Smooth muscle cell (in vitro differentiated cells): ENCODE measurements at regions not wholly inside any gene's neighbourhood (a gene's known extent, or its start where the extent isn't known, plus 50 kb on each side); places are given as distances from the start of the nearest gene placed in this dataset.
"Not testable (repeated sequence)": the region's sequence is repeated elsewhere in the genome, so short reads cannot be mapped to it uniquely, and the experiment has no call there.

Experiments used
- DNase-seq: peaks from one replicate; lab custom pipeline; 2025; ENCODE audit not compliant: unreplicated experiment; lab: John Stamatoyannopoulos, UW
- H2AFZ ChIP-seq: fragments of 200-600 bp; sonication (generic); 2 replicates; pipeline ENCODE4 v1.6.0; 2016; ENCODE audit warnings: antibody characterized with exemption, low read depth, mild to moderate bottlenecking
- H3F3A ChIP-seq: fragments of 200-600 bp; sonication (generic); 2 replicates; pipeline ENCODE4 v1.6.0; 2017; ENCODE audit warnings: antibody characterized with exemption, low read depth
- H3K27ac ChIP-seq: fragments of 200-600 bp; sonication (generic); 2 replicates; pipeline ENCODE4 v1.5.1; 2016; ENCODE audit warnings: low read depth, mild to moderate bottlenecking
- H3K27me3 ChIP-seq: fragments of 200-600 bp; sonication (generic); 2 replicates; pipeline ENCODE4 v1.6.1; 2016; ENCODE audit warnings: low read depth, mild to moderate bottlenecking
- H3K36me3 ChIP-seq: fragments of 200-600 bp; sonication (generic); 2 replicates; pipeline ENCODE4 v1.5.1; 2016; ENCODE audit warnings: low read depth
- H3K4me1 ChIP-seq: fragments of 200-600 bp; sonication (generic); 2 replicates; pipeline ENCODE4 v1.5.1; 2016; ENCODE audit warnings: low read depth
- H3K4me2 ChIP-seq: fragments of 200-600 bp; sonication (generic); 2 replicates; pipeline ENCODE4 v1.6.0; 2016; ENCODE audit warnings: mild to moderate bottlenecking
- H3K4me3 ChIP-seq: fragments of 200-600 bp; sonication (generic); 2 replicates; pipeline ENCODE4 v1.5.1; 2016; ENCODE audit warnings: mild to moderate bottlenecking
- H3K79me2 ChIP-seq: fragments of 200-600 bp; sonication (generic); 2 replicates; pipeline ENCODE4 v1.6.0; 2016; ENCODE audit warnings: low read depth, mild to moderate bottlenecking
- H3K9ac ChIP-seq: fragments of 200-600 bp; sonication (generic); 2 replicates; pipeline ENCODE4 v1.6.0; 2016; ENCODE audit warnings: low read depth
- H3K9me3 ChIP-seq: fragments of 200-600 bp; sonication (generic); replicated peaks from 2 replicates; pipeline ENCODE4 v1.5.1; 2016; ENCODE audit warnings: low read depth
- H4K20me1 ChIP-seq: fragments of 200-600 bp; sonication (generic); 2 replicates; pipeline ENCODE4 v1.6.0; 2016; ENCODE audit warnings: low read depth
- CTCF ChIP-seq: fragments of 200-600 bp; sonication (generic); IDR thresholded peaks from 2 replicates; pipeline ENCODE4 v1.5.1; 2017; ENCODE audit warnings: borderline replicate concordance, mild to moderate bottlenecking, antibody characterized with exemption; ENCODE audit not compliant: insufficient read depth, poor library complexity, severe bottlenecking
- WGBS: methylation state at CpG from one replicate; pipeline ENCODE4 v1.1.7; 2016; ENCODE audit warnings: low lambda C conversion rate; 5-methylcytosine and 5-hydroxymethylcytosine counted together

DNA sequence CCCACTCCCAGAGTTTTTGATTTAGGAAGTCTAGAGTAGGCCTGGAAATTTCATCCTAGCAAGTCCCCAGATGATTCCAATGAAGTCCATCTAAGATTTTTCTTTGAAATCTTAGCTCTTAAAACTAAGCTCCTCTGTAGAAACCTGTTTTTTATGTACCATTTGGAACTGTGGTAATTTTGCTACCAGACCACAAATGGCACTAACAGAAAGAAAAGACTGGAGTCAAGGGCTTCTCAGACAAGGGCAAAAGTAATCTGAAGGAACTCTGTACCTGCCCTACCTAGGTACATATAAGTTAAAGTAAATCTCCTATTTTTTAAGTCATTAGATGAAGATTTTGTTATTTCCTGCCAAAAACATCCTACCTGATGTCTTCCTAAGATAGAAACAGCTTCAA is 155.0 kb upstream of the HTR1E start:
- H3F3A ChIP-seq: no peaks in the 10 kb centered on the region
- no peaks in the 10 kb centered on the region for H3K36me3 ChIP-seq
- H3K9me3 ChIP-seq: no peaks in the 10 kb centered on the region
- H3K4me2 ChIP-seq: no peak overlapping the region
- no peak for TF ChIP-seq CTCF
- no peak overlapping the region for H2AFZ ChIP-seq
- no peaks in the 10 kb centered on the region for H4K20me1 ChIP-seq
- H3K27ac ChIP-seq: no peak overlapping the region
- DNase-seq: no peak
- no peaks in the 10 kb centered on the region for H3K27me3 ChIP-seq
- H3K79me2 ChIP-seq: no peaks in the 10 kb centered on the region
- no peak overlapping the region for H3K4me3 ChIP-seq
- no peak overlapping the region for H3K9ac ChIP-seq
- no peaks in the 10 kb centered on the region for H3K4me1 ChIP-seq

DNA sequence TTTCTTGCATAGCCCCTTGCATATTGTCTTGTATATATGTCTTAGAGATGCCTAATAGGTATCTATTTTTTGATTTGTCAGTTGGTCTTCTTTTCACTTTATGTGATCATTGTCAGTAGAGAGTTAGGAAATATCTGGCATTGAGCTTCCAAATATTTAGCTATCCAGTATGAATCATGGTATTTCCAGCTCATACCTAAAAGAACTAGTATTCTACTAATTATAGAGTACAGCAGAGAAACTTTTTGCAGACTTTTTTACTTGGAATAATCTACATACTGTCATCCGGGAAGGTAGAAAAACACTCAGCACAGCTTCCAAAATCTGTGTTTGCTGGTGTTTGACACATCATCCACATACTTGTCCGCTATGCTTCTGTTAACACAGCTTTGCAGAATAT is 156.4 kb upstream of the HTR1E start:
- Histone ChIP-seq H3F3A (no peaks in the 10 kb centered on the region), H3K4me1 (no peaks in the 10 kb centered on the region), H2AFZ (no peak overlapping the region), H3K27ac (no peak overlapping the region), H3K9me3 (no peaks in the 10 kb centered on the region), H3K36me3 (no peaks in the 10 kb centered on the region), H3K27me3 (no peaks in the 10 kb centered on the region), H3K9ac (no peak overlapping the region), H3K79me2 (no peaks in the 10 kb centered on the region), H3K4me2 (no peak overlapping the region), H4K20me1 (no peaks in the 10 kb centered on the region), H3K4me3 (no peak overlapping the region)
- no peak for DNase-seq
- 88% methylated on average over 2 of the region's 2 CpGs for WGBS
- no peak for TF ChIP-seq CTCF

DNA sequence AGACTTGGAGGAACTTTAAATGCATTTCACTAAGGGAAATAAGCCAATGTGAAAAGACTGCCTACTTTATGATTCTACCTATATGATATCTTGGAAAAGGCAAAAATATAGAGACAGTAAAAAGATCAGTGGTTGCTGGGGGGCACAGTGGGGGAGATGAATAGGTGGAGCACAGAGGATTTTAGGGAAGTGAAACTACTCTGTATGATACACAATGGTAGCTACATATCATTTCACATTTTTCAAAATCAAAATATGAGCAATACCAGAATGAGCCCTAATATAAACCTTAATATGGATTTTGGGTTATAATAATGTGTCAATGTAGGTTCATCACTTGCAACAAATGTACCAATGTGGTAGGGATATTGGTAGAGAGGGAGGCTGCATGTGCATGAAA is 161.4 kb upstream of the HTR1E start:
- Histone ChIP-seq H4K20me1 (no peaks in the 10 kb centered on the region), H3K4me3 (no peak overlapping the region), H3K4me2 (no peak overlapping the region), H3K79me2 (no peaks in the 10 kb centered on the region), H2AFZ (no peak overlapping the region), H3K27ac (no peak overlapping the region), H3K9me3 (no peaks in the 10 kb centered on the region), H3F3A (no peaks in the 10 kb centered on the region), H3K9ac (no peak overlapping the region), H3K27me3 (no peaks in the 10 kb centered on the region), H3K36me3 (no peaks in the 10 kb centered on the region), H3K4me1 (no peaks in the 10 kb centered on the region)
- no peak for DNase-seq
- TF ChIP-seq CTCF: no peak

DNA sequence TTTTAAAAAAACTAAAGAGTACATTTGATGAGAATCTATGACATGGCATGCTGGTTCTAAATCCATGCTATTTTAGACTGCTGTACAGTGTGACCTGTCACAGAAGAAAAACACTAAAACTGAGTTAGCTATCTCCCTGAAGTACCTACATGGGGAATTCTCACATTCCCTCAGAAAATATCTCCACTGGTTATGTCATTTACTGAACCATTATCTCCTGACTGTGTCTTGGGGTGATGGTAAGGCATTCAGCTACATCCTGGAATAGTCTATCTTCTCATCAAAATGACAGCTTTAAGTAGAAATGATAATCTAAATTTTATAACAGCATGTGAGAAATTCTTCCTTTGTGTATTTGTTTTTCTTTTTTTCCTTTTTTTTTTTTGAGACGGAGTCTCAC is 172.1 kb upstream of the HTR1E start:
- Histone ChIP-seq H3F3A (no peaks in the 10 kb centered on the region), H3K9me3 (no peaks in the 10 kb centered on the region), H4K20me1 (no peaks in the 10 kb centered on the region), H3K4me3 (no peak overlapping the region), H2AFZ (no peak overlapping the region), H3K4me1 (no peaks in the 10 kb centered on the region), H3K4me2 (no peak overlapping the region), H3K79me2 (no peaks in the 10 kb centered on the region), H3K27ac (no peak overlapping the region), H3K27me3 (no peaks in the 10 kb centered on the region), H3K36me3 (no peaks in the 10 kb centered on the region), H3K9ac (no peak overlapping the region)
- WGBS: 100% methylated on average over 1 of the region's 1 CpG
- DNase-seq: no peak
- no peak for TF ChIP-seq CTCF

DNA sequence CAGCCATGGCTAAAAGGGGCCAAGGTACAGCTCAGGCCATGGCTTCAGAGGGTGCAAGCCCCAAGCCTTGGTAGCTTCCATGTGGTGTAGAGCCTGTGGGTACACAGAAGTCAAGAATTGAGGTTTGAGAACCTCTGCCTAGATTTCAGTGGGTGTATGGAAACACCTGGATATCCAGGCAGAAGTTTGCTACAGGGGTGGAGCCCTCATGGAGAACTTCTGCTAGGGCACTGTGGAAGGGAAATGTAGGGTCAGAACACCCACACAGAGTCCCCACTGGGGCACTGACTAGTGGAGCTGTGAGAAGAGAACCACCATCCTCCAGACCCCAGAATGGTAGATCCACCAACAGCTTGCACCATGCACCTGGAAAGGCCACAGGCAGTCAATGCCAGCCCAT is 177.4 kb upstream of the HTR1E start:
- not testable (repeated sequence) for H3K9ac ChIP-seq, H3K79me2 ChIP-seq, H2AFZ ChIP-seq, H3K4me2 ChIP-seq, H3K4me3 ChIP-seq, H3K4me1 ChIP-seq, H3F3A ChIP-seq, H4K20me1 ChIP-seq, H3K27me3 ChIP-seq, H3K27ac ChIP-seq, H3K36me3 ChIP-seq, DNase-seq, H3K9me3 ChIP-seq
